DOHH2 (cell line): ENCODE measurements at regions not wholly inside any gene's neighbourhood (a gene's known extent, or its start where the extent isn't known, plus 50 kb on each side); places are given as distances from the start of the nearest gene placed in this dataset.

Experiments used
- H3F3A ChIP-seq: fragments of 200-600 bp; sonication (generic), shearing (Covaris generic); 2 replicates; pipeline ENCODE4 v1.6.0; 2016; ENCODE audit warnings: antibody characterized with exemption, mild to moderate bottlenecking; ENCODE audit not compliant: control insufficient read depth, insufficient read depth
- H3K27ac ChIP-seq: fragments of 200-600 bp; sonication (generic); 2 replicates; pipeline ENCODE4 v1.5.1; 2014; ENCODE audit warnings: low read depth, mild to moderate bottlenecking, low read length, moderate library complexity
- H3K27me3 ChIP-seq: fragments of 200-600 bp; sonication (generic); 2 replicates; pipeline ENCODE4 v1.6.1; 2014; ENCODE audit warnings: mild to moderate bottlenecking, low read length, mixed read lengths; ENCODE audit not compliant: control insufficient read depth
- H3K36me3 ChIP-seq: fragments of 200-600 bp; sonication (generic); 2 replicates; pipeline ENCODE4 v1.6.1; 2014; ENCODE audit warnings: mild to moderate bottlenecking, low read length, moderate library complexity, mixed read lengths; ENCODE audit not compliant: control insufficient read depth
- H3K4me1 ChIP-seq: fragments of 200-600 bp; sonication (generic); 2 replicates; pipeline ENCODE4 v1.6.1; 2014; ENCODE audit warnings: mild to moderate bottlenecking, low read length, mixed read lengths; ENCODE audit not compliant: control insufficient read depth
- H3K4me2 ChIP-seq: fragments of 200-600 bp; sonication (generic); 2 replicates; pipeline ENCODE4 v1.6.0; 2014; ENCODE audit warnings: mild to moderate bottlenecking, low read length, moderate library complexity
- H3K4me3 ChIP-seq: fragments of 200-600 bp; sonication (generic); 2 replicates; pipeline ENCODE4 v1.5.1; 2014; ENCODE audit warnings: mild to moderate bottlenecking, low read length, mixed read lengths
- H3K79me2 ChIP-seq: fragments of 200-600 bp; sonication (generic); 2 replicates; pipeline ENCODE4 v1.6.1; 2014; ENCODE audit warnings: mild to moderate bottlenecking, low read length, mixed read lengths; ENCODE audit not compliant: control insufficient read depth
- H3K9me2 ChIP-seq: fragments of 200-600 bp; sonication (generic); replicated peaks from 2 replicates; pipeline ENCODE4 v1.6.1; 2014; ENCODE audit warnings: mild to moderate bottlenecking, low read length, mixed read lengths; ENCODE audit not compliant: control insufficient read depth
- H3K9me3 ChIP-seq: fragments of 200-600 bp; sonication (generic); 2 replicates; pipeline ENCODE4 v1.6.1; 2014; ENCODE audit warnings: antibody characterized with exemption, low read length, mixed read lengths; ENCODE audit not compliant: control insufficient read depth, insufficient read depth
- H4K20me1 ChIP-seq: fragments of 200-600 bp; sonication (generic); 2 replicates; pipeline ENCODE4 v1.6.0; 2014; ENCODE audit warnings: low read depth, mild to moderate bottlenecking, antibody characterized with exemption, low read length, moderate library complexity; ENCODE audit not compliant: control insufficient read depth, insufficient read depth
- EZH2phosphoT487 ChIP-seq: fragments of 200-600 bp; sonication (generic); IDR thresholded peaks from 2 replicates; pipeline ENCODE4 v1.6.1; 2017; ENCODE audit warnings: borderline replicate concordance, mild to moderate bottlenecking, antibody characterized with exemption, low read length, moderate library complexity, mixed read lengths
- TF ChIP-seq, protein P1 (sequence below): fragments of 200-600 bp; sonication (generic); IDR thresholded peaks from one replicate; pipeline ENCODE4 v1.5.1; 2014; ENCODE audit warnings: antibody characterized with exemption, mild to moderate bottlenecking, low read depth, low read length; ENCODE audit not compliant: poor library complexity, severe bottlenecking

DNA sequence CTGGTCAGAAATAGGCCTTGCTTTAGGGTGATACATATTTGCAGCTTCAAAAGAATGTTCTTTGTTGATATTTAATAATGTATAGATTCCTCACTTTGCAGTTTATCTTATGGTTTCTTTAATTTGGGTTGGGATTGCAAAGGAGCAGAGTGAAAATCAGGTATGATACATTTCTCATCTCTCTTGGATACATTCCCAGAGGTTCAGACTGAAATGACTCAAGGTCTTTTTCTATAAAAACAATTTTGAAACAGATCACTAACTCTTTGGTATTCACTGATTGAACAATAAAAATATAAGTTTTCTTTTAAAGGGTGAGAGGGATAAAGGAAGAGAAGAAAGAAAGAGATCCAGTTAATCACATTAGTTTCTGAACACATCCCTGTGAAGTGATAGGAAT lies 606.5 kb upstream of the CAMK1G start:
- Histone ChIP-seq H3K9me3 (no peaks in the 10 kb centered on the region), H3K36me3 (no peaks in the 10 kb centered on the region), H3K4me3 (no peak overlapping the region), H3K27me3 (no peaks in the 10 kb centered on the region), H4K20me1 (no peaks in the 10 kb centered on the region), H3K79me2 (no peaks in the 10 kb centered on the region), H3K4me2 (no peak overlapping the region), H3K4me1 (no peaks in the 10 kb centered on the region), H3F3A (no peaks in the 10 kb centered on the region), H3K27ac (no peak overlapping the region), H3K9me2 (no peaks in the 10 kb centered on the region)
- no peak for TF ChIP-seq EZH2phosphoT487
- TF ChIP-seq, protein P1, sequence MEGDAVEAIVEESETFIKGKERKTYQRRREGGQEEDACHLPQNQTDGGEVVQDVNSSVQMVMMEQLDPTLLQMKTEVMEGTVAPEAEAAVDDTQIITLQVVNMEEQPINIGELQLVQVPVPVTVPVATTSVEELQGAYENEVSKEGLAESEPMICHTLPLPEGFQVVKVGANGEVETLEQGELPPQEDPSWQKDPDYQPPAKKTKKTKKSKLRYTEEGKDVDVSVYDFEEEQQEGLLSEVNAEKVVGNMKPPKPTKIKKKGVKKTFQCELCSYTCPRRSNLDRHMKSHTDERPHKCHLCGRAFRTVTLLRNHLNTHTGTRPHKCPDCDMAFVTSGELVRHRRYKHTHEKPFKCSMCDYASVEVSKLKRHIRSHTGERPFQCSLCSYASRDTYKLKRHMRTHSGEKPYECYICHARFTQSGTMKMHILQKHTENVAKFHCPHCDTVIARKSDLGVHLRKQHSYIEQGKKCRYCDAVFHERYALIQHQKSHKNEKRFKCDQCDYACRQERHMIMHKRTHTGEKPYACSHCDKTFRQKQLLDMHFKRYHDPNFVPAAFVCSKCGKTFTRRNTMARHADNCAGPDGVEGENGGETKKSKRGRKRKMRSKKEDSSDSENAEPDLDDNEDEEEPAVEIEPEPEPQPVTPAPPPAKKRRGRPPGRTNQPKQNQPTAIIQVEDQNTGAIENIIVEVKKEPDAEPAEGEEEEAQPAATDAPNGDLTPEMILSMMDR = no peak

DNA sequence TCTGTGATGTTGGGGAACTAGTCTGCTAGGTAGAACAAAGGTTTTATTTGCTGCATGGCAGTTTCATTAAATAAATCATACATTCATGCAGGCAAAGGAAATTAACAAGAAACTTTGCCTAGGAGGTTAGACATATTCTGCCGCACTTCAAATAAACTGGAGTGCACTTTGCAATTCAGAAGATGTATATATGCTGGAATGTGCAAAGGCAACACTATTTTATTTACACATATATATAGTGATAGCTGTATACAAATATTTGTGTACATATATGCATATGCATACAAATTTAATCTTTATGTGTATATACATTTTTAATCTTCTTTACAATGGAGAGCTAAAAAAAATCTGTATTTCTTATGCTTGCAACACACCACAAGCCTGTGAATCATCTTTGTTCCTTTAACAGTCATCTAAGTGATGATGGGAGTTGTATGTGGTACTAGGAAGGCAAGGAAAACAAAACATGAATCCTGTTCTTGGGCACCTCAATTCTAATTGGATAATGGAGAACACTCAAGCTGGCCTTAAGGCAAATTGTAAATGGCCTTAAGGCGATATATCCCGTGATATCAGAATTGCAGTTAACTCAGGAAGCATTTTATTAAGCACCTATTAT lies 605.8 kb upstream of the CAMK1G start:
- no peak for TF ChIP-seq EZH2phosphoT487
- no peaks in the 10 kb centered on the region for H3F3A ChIP-seq
- no peaks in the 10 kb centered on the region for H3K36me3 ChIP-seq
- H3K9me3 ChIP-seq = no peaks in the 10 kb centered on the region
- no peaks in the 10 kb centered on the region for H3K9me2 ChIP-seq
- no peak overlapping the region for H3K27ac ChIP-seq
- H3K27me3 ChIP-seq = no peaks in the 10 kb centered on the region
- H3K4me1 ChIP-seq = no peaks in the 10 kb centered on the region
- no peak overlapping the region for H3K4me2 ChIP-seq
- no peaks in the 10 kb centered on the region for H3K79me2 ChIP-seq
- H4K20me1 ChIP-seq = no peaks in the 10 kb centered on the region
- H3K4me3 ChIP-seq = no peak overlapping the region

DNA sequence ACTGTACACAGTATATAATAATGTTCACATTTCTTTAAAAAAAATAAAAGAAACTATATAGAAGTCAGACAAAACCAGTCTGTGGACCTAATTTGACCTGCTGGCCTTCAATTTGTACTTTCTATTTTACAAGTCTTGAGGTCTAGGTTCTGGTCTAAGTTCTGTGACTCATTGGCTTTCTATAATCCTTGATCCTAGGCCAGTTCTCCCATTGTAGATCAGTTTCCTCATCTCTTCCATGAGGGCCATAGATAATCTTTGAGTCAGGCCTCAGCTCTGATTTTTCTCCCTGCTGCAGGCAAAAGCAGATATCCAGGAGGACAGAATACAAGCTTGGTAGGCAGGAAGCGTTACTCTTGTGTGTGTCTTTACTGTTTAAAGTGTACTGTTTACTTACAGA lies 603.7 kb upstream of the CAMK1G start:
- Histone ChIP-seq H3K9me2 (no peaks in the 10 kb centered on the region), H3K4me1 (no peaks in the 10 kb centered on the region), H3K27ac (no peak overlapping the region), H3K4me2 (no peak overlapping the region), H3K36me3 (no peaks in the 10 kb centered on the region), H3K4me3 (no peak overlapping the region), H3K79me2 (no peaks in the 10 kb centered on the region), H4K20me1 (no peaks in the 10 kb centered on the region), H3K9me3 (no peaks in the 10 kb centered on the region), H3K27me3 (no peaks in the 10 kb centered on the region), H3F3A (no peaks in the 10 kb centered on the region)
- TF ChIP-seq EZH2phosphoT487 = no peak

DNA sequence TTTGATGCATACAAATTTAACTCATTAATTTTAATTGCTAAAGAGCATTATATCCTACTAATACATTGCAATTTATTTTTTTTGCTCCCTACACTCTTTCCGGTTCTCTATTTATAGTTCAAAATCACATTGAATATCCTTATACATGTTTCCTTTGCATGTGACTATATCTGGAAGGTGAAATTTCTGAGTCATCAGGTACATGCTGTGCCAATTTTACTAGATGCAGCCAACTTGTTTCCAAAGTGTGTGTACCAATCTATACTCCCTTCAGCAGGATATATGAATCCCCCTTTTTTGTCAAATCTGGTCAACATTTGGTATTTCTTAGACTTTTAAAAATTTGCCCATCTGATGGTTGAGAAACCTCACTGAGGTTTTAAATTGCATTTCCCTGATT lies 602.9 kb upstream of the CAMK1G start:
- TF ChIP-seq EZH2phosphoT487 = no peak
- TF ChIP-seq, protein P1 = no peak
- Histone ChIP-seq H3K9me3 (no peaks in the 10 kb centered on the region), H3K4me1 (no peaks in the 10 kb centered on the region), H3K27me3 (no peaks in the 10 kb centered on the region), H3K4me2 (no peak overlapping the region), H4K20me1 (no peaks in the 10 kb centered on the region), H3K36me3 (no peaks in the 10 kb centered on the region), H3K79me2 (no peaks in the 10 kb centered on the region), H3F3A (no peaks in the 10 kb centered on the region), H3K4me3 (no peak overlapping the region), H3K27ac (no peak overlapping the region), H3K9me2 (no peaks in the 10 kb centered on the region)
